NCI-H460 (cell line): ENCODE measurements at regions not wholly inside any gene's neighbourhood (a gene's known extent, or its start where the extent isn't known, plus 50 kb on each side); places are given as distances from the start of the nearest gene placed in this dataset.
"Not testable (repeated sequence)": the region's sequence is repeated elsewhere in the genome, so short reads cannot be mapped to it uniquely, and the experiment has no call there.

Experiments used
- DNase-seq: peaks from one replicate; pipeline ENCODE4 v3.0.0-alpha.2; 2016; ENCODE audit warnings: low read depth; ENCODE audit errors: extremely low read depth

GRCh38 chr1:68827261-68827660 is 330.4 kb upstream of the DEPDC1 start:
- no peak for DNase-seq

- DNase-seq: no peak
Observed at GRCh38 chr1:68828013-68828412, 331.1 kb upstream of the DEPDC1 start.

- no peak for DNase-seq
Observed at GRCh38 chr1:68831281-68831680, 334.4 kb upstream of the DEPDC1 start.

GRCh38 chr1:68848017-68848416 is 351.1 kb upstream of the DEPDC1 start:
- no peak for DNase-seq

- DNase-seq: no peak
Observed at GRCh38 chr1:68868606-68869005, 371.7 kb upstream of the DEPDC1 start.

GRCh38 chr1:68873144-68873543 is 376.3 kb upstream of the DEPDC1 start:
- no peak for DNase-seq

GRCh38 chr1:68881330-68882194 is 384.7 kb upstream of the DEPDC1 start:
- DNase-seq: not testable (repeated sequence)

GRCh38 chr1:68889471-68889870 is 392.6 kb upstream of the DEPDC1 start:
- DNase-seq: no peak

- no peak for DNase-seq
Observed at GRCh38 chr1:68890736-68891135, 393.9 kb upstream of the DEPDC1 start.

- no peak for DNase-seq
Observed at GRCh38 chr1:68904477-68904876, 407.6 kb upstream of the DEPDC1 start.

- no peak for DNase-seq
Observed at GRCh38 chr1:68906431-68906830, 409.5 kb upstream of the DEPDC1 start.

GRCh38 chr1:68907491-68907890 is 410.6 kb upstream of the DEPDC1 start:
- no peak for DNase-seq

- no peak for DNase-seq
Observed at GRCh38 chr1:68908316-68908715, 411.4 kb upstream of the DEPDC1 start.

GRCh38 chr1:68916221-68916902 is 419.5 kb upstream of the DEPDC1 start:
- DNase-seq: peak; percentile 70

- peak; percentile 74 for DNase-seq
Observed at GRCh38 chr1:68917456-68917855, 420.6 kb upstream of the DEPDC1 start.

- DNase-seq: no peak
Observed at GRCh38 chr1:68918563-68918962, 421.7 kb upstream of the DEPDC1 start.

GRCh38 chr1:68919075-68919474 is 422.2 kb upstream of the DEPDC1 start:
- no peak for DNase-seq

- not testable (repeated sequence) for DNase-seq
Observed at GRCh38 chr1:68923475-68924088, 426.7 kb upstream of the DEPDC1 start.

- no peak for DNase-seq
Observed at GRCh38 chr1:68930101-68930500, 433.2 kb upstream of the DEPDC1 start.

GRCh38 chr1:68936530-68936929 is 439.6 kb upstream of the DEPDC1 start:
- DNase-seq: no peak

GRCh38 chr1:68938051-68938666 is 441.3 kb upstream of the DEPDC1 start:
- DNase-seq: no peak
